ENCODE measurements at regions not wholly inside any gene's neighbourhood (a gene's known extent, or its start where the extent isn't known, plus 50 kb on each side); places are given as distances from the start of the nearest gene placed in this dataset.

DNA sequence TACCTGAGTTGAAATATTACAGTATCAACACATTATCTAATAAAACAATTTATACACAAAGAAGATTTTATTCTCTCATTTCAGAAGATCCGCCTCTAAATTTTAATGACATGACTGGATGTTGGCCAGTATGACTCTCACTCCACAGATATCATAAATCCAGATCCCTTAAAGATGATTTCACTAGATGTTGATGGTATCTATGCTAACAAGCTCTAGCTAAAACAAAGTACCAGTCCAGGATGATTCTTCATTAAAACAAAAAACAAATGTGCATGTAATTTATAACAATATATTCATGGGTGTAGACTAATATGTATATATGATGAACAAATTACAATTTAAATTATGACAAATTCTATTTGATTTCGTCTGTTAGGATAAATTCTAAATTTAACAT lies 708.4 kb downstream of the SATB2 start:
- TF ChIP-seq, protein P1, sequence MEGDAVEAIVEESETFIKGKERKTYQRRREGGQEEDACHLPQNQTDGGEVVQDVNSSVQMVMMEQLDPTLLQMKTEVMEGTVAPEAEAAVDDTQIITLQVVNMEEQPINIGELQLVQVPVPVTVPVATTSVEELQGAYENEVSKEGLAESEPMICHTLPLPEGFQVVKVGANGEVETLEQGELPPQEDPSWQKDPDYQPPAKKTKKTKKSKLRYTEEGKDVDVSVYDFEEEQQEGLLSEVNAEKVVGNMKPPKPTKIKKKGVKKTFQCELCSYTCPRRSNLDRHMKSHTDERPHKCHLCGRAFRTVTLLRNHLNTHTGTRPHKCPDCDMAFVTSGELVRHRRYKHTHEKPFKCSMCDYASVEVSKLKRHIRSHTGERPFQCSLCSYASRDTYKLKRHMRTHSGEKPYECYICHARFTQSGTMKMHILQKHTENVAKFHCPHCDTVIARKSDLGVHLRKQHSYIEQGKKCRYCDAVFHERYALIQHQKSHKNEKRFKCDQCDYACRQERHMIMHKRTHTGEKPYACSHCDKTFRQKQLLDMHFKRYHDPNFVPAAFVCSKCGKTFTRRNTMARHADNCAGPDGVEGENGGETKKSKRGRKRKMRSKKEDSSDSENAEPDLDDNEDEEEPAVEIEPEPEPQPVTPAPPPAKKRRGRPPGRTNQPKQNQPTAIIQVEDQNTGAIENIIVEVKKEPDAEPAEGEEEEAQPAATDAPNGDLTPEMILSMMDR (conservative IDR thresholded peaks at IDR 0.05; ENCODE audit: low read depth, low read length) = no peak
- DNase-seq (ENCODE audit: low read depth) = no peak
- H3K4me3 ChIP-seq (ENCODE audit: low read depth, low read length) = no peak overlapping the region

DNA sequence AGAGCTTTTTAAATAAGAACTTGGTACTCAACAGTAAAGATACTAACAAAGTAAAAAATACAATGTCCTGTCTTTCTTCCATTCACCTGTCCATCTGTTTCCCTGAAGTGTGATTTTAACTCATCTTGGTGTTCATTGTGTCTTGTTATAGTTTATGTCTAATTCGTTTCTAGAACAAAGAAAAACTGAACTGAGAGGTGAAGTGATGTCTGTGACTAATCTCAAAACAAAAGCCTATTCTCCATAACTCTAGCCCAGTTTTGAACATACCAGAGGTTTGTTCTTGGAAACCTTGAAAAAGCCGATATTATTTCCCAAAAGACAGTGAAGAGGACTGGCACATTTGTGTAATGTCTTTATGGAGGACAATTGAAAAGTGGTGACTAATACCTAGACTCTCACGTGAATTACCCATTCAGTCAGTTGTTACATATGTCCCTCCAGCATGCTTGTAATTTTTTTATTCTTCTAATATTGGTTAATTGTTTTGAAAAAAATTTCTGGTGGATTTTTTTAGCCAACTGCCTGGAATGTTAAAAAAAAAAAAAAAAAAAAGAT lies 725.8 kb downstream of the SATB2 start:
- TF ChIP-seq, protein P1 (conservative IDR thresholded peaks at IDR 0.05; ENCODE audit: low read depth, low read length) = no peak
- DNase-seq (ENCODE audit: low read depth) = no peak
- no peak overlapping the region for H3K4me3 ChIP-seq (ENCODE audit: low read depth, low read length)

DNA sequence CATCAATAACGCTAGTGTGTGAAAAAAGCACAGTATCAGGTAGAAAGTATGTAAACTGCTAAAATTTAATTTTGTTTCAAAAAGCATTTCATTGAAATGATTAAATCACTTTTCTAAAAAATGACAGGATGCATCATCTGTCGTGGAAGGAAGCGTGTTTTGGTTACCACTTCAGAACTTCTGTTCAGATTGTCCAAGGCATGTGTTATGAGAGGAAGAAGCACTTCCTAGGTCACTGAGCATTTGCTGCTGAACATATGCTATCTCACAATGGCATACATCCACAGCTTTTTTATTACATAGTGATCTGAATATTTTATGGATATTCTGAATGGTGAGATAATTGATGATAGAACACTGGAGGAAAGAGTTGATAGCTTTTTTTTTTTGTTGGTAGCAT lies 737.5 kb downstream of the SATB2 start:
- no peak overlapping the region for H3K4me3 ChIP-seq (ENCODE audit: low read depth, low read length)
- TF ChIP-seq, protein P1 (conservative IDR thresholded peaks at IDR 0.05; ENCODE audit: low read depth, low read length) = no peak

DNA sequence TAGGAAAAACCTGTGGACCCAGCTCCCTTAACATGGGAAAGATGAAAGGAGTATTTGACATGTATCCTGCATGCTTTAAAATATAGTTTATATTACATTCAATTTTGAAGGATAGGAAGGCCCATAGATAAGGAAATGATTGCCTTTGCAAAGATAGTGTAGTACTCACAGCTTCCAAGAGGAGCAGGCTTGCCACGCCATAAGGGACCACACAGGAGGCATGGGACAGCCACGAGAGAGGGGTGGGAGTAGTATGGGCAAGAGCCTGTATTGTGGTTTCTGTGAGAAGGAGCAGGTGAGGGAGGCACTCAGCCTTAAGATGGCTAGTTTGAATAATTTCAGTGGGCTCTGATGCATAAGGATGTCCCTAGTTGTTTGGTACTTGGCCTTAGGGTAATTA lies 740.3 kb downstream of the SATB2 start:
- H3K4me3 ChIP-seq (ENCODE audit: low read depth, low read length) = no peak overlapping the region
- TF ChIP-seq, protein P1 (conservative IDR thresholded peaks at IDR 0.05; ENCODE audit: low read depth, low read length) = no peak
- DNase-seq (ENCODE audit: low read depth) = no peak

More for the DNA sequence above, 737.5 kb downstream of the SATB2 start:
- DNase-seq (ENCODE audit: low read depth) = no peak

DNA sequence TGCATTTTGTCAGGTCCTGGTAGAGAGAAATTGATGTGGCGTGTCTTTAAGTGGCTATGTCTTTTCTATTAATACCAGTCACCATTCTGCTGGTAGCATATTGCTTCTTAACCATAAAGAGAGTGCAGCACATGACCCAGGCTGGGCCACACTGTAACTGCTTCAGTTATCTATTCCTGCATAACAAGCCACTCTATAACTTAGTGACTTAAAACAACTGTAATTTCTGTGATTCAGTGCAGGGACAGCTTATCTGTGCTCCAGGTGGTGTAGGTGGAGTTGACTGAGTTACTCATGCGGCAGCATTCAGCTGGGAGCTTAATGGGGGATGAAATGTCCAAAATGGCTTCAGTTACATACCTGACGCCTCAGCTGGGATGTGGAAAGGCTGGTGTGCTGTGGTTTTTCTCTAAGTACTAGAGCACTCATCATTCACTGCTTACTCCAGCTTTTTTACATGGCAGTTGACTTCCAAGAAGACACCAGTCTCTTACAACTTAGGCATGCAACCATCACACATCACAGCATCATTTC lies 742.4 kb downstream of the SATB2 start:
- no peak for DNase-seq (ENCODE audit: low read depth)
- TF ChIP-seq, protein P1 (conservative IDR thresholded peaks at IDR 0.05; ENCODE audit: low read depth, low read length) = no peak
- H3K4me3 ChIP-seq (ENCODE audit: low read depth, low read length) = no peak overlapping the region

DNA sequence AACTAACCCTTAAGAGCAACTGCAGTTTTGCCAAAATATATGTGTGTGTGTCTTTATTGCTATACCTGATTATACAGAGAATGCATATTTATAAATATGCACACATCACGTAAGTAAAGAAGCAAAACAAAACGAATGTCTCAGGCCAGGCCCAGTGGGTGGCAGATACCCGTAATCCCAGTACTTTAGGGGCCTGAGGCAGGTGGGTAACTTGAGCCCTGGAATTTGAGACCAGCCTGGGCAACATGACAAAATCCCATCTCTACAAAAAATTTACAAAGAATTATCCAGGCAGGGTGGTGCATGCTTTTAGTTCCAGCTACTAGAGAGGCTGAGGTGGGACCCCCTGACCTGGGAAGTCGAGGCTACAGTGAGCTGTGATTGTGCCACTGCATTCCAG lies 745.3 kb downstream of the SATB2 start:
- no peak for DNase-seq (ENCODE audit: low read depth)
- H3K4me3 ChIP-seq (ENCODE audit: low read depth, low read length) = no peak overlapping the region
- TF ChIP-seq, protein P1 (conservative IDR thresholded peaks at IDR 0.05; ENCODE audit: low read depth, low read length) = no peak

DNA sequence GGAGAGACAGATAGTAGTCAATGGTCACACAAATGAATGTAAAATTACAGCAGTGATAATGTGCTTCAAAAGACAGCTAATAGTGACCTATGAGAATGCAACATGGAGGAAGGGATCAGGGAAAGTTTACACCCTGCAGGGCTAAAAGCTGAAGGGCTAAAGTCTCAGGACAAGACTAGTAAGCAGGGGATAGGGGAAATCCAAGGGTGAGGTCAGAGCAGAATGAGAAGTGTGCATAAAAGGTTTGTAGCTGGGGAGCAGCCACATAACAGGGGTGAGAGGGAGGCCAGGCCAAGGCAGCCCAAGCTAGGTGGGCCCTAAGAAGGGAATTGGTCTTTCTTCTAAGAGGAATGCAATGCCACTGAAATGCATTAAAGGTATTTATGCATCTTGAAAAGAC lies 746.3 kb downstream of the SATB2 start:
- DNase-seq (ENCODE audit: low read depth) = no peak
- no peak overlapping the region for H3K4me3 ChIP-seq (ENCODE audit: low read depth, low read length)

More for the DNA sequence above, 746.3 kb downstream of the SATB2 start:
- TF ChIP-seq, protein P1 (conservative IDR thresholded peaks at IDR 0.05; ENCODE audit: low read depth, low read length) = no peak

All from choroid plexus epithelial cell (primary cell).